ENCODE measurements at regions not wholly inside any gene's neighbourhood (a gene's known extent, or its start where the extent isn't known, plus 50 kb on each side); places are given as distances from the start of the nearest gene placed in this dataset.

- DNase-seq: no peak
Measured at GRCh38 chr14:84519836-84520235, 1010.1 kb upstream of the FLRT2 start.

DNA sequence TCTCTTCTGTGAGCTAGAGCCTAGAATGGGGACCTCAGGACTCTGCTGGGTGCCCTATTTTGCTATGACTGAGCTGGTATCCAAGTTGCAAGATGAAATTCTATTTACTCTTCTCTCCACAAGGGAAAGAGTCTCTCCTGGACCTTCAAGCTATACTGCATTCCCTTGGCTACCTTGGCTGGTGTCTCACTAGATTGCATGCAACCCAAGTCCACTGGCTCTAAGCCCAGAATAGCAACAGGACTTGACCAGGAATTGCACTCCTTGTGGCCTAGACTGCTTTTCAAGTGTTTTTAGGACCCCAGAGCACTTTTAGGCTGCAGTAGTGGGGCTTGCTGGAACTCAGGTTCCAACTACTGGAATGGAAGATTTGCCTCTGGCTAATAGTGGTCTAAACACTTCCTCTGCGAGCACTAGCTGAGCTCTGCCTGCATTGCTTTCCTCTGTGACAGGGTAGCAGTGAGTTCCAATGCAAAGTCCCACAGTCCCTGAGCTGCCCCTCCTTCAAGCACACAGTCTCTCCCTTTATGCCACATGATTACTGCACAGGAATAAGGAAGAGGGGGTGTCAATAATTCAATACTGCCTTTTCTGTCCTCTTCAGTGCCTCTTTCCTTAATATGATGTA is 1009.1 kb upstream of the FLRT2 start:
- no peak for DNase-seq

GRCh38 chr14:84523746-84524145 is 1006.2 kb upstream of the FLRT2 start:
- no peak for DNase-seq

GRCh38 chr14:84527706-84528105 is 1002.2 kb upstream of the FLRT2 start:
- no peak for DNase-seq

DNA sequence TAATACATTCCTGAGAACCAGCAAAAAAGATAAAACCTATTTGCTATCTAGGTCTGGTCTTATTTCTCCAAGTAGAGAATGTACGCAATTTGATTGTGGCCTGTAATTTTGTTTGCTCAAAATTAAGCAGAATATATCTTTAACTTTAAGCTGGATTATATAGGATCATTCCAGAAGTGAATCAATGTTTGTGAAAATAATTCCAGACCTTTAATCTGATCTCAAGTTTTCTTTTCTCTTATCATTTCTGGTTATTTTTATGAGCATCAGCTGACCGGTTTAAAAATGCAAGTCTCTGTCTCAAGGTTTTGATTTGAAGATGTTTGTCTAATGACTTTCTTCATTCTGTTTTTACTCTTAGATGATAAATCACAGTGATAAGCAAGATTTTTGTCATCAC is 997.9 kb upstream of the FLRT2 start:
- no peak for DNase-seq

- no peak for DNase-seq
Measured at GRCh38 chr14:84533181-84533725, 996.7 kb upstream of the FLRT2 start.

DNA sequence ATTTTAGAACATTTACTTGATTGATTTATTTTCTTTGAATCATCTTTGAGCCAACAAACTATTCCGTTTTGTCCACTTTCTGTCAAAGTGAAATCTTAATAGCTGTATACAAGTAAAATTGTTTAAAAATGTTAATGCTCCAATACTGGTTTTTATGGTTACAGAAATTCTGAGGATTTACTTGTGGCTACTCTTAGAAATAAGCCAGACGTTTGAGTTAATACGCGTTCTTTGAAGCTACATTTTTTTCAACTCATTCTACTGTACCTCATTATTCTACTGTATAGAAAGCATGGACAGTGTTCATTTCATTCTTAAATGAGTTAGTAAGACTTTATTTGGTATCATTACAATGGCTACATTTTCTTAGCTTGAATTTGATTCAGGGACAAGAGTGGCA is 996.2 kb upstream of the FLRT2 start:
- DNase-seq: no peak

DNA sequence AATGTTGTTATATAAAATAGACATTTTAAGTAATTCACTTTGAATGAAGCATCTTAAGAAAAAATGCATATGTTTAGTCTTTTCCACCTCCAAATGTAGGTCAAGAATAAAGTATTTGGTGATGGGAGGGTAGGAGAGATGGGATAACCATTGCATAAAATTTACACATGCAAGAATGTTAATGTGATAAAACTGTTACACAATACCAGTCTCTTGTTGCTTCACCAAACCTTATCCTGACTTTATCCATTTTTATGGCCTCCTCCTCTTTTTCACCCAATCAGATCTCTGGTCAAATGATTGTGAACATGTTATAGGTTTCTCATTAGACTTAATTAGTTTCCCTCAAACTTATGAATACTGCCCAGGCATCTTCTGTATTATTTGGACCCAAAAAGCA is 994.5 kb upstream of the FLRT2 start:
- DNase-seq: no peak

DNA sequence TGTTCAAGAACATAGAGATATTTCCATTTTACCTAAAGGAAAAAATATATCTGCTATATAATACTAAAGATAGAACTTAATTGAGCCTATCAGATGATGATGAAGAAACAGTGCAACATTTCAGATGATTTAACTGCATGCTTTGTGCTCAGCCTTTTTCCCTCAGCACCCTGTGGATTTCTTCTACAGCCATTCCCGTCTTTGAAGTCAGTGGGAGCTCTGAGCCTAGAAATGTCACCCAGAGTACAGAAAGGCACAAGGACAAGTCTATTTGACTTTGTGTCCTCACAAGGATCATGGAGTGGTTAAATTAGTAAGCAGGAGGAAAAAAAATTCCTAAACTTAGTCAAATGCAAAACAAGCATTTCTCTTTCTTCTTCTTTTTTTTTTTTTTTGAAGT is 994.0 kb upstream of the FLRT2 start:
- no peak for DNase-seq

GRCh38 chr14:84541018-84541417 is 988.9 kb upstream of the FLRT2 start:
- no peak for DNase-seq

DNA sequence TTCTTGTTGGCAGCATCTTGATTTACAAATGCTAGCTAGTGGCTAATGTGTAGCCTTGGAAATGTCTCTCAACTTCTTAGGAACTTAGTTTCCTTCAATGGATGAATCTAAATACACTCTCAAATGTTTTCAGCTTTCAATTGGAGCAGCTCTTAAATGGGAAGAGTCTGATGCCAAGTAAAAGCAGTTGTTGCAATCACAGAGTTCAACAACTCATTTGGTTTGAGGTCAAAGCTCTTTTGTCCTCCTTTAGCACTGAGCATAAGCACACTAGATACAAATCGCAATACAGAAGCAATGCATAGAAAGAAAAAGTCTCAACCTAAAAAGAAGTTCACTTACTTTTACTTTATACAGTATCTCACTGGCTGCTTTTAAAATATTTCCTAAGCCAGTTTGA is 986.1 kb upstream of the FLRT2 start:
- no peak for DNase-seq

GRCh38 chr14:84544486-84545131 is 985.3 kb upstream of the FLRT2 start:
- no peak for DNase-seq

GRCh38 chr14:84546236-84546635 is 983.7 kb upstream of the FLRT2 start:
- DNase-seq: peak; percentile 58

- no peak for DNase-seq
Measured at GRCh38 chr14:84554136-84554535, 975.8 kb upstream of the FLRT2 start.

DNA sequence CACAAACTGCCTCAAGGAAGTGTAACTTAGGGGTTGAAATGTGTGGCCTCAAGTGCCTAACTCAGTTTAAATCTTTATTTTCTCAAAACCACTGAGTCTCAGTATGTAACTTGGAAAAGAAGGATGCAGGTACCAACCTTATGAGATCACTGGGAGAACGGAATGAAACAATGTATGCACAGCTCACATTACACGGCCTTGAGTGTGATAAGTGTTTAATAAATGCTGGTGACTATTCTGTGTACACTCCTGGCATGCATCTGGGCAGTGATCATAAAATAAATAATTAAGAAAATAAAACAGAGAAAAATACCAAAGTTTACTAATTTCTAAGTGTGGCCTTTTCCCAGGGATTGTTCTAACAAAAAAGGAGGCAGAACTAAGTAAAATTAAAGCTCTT is 974.5 kb upstream of the FLRT2 start:
- DNase-seq: no peak

- no peak for DNase-seq
Measured at GRCh38 chr14:84566109-84566508, 963.8 kb upstream of the FLRT2 start.

GRCh38 chr14:84575681-84576080 is 954.3 kb upstream of the FLRT2 start:
- no peak for DNase-seq

DNA sequence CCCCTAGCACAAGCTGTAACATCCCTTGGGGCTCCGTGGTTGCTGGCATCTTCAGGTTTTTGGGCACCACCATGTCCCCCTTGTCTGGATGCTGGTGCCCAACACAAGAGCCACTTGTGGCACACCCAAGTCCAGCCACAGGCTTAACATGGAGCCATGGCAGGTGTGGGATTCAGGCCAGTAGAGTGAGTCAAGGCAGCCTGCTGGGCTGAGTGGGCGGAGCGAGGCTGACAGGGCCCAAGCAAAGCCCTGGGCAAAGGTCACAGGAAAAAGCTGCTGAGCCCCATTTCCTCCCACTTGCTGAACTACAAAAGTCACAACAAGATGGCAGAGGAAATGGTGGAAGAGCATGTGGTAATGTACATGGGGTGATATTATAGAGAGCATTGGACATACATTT is 950.7 kb upstream of the FLRT2 start:
- no peak for DNase-seq

DNA sequence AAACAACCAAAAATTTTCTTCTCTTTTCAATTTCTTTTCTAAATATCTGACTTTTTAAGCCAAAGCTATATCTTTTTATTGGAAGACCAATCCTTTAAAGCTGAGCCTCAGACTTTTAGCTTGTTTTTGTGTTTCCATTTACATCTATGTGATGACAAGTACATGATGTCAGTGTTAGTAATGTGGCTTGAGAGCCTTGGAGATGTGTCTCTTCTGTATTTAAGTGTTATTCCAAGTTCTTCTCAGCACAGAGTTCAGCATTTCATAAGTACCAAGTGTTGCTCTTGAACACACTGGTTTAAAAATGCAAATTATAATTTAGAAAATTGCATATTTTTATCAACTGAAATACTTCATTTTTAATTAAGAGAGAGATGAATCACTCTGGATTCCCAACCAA is 948.9 kb upstream of the FLRT2 start:
- DNase-seq: no peak

DNA sequence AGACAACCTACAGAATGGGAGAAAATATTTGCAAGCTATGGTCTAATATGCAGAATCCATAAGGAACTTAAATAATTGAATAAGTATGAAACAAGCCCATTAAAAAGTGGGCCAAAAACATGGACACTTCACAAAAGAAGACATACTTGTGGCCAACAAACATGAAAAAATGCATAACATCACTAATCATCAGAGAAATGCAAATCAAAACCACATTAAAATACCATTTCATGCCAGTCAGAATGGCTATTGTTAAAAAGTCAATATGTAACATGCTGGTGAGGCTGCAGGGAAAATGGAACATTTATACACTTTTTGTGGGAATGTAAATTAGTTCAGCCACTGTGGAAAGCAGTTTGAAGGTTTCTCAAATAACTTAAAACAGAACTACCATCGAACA is 945.4 kb upstream of the FLRT2 start:
- DNase-seq: no peak

DNA sequence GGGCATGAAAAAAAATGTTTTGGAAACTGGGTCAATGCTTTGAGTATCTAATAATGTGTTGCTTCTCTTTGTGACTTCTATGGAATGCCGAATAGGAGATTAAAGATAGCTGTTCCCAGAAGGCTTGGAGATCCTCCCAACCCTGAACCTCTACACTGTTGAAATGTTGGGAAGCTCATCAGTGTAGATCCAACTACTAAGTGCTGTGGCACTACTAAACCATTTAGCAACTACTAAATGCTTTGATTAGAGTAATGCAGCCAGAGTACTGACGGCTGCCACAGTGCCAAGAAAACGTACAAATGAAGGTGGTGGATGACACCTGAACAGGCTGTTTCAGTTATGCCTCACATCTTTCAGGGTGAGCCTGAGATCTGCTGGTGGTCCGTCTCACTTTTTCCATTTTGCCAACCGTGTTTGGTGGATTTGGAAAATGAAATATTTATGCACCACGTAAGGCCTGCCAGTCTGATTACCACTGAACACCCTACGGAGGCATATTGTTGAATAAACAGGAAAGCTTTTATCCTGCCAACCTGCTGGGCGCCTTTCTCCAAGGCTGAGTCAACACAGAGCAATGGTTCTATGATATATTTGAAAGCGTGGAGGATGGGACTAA is 938.0 kb upstream of the FLRT2 start:
- no peak for DNase-seq

DNA sequence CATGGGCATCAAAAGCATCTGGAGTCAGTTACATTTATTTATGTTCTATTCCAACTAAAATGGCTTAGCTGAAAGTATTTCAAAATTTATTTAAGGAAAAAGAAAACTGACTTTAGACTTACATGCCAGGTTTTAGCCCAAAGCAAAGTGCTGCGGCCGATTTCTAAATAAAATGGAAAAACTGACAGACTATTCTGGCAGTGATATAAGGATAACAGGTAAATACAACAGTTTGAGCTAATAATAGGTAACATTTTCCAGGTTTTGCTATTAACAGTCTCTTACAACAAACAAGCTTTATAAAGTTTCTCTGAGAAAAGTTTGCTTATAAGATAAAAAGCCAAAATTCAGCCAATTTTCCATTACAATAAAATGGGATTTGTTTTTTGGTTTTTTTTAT is 937.2 kb upstream of the FLRT2 start:
- no peak for DNase-seq

DNA sequence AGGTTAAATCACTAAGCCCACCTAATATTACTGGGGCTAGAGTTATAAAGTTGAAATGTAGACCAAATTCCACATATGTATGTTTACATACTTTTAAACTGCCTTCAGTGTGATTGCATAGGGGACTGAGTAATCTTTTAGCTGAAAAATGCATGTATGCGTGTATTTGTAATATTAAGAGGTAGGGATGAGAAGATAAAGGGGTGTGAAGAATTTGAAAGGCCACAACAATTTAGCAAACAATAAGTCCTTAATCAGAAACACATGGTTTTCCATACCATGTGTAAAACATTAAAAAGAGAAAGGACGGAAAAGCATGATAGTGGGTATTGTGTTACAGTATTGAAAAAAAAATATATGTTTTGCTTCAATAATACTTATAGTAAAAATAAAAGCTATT is 919.9 kb upstream of the FLRT2 start:
- DNase-seq: no peak

GRCh38 chr14:84622357-84622756 is 907.6 kb upstream of the FLRT2 start:
- no peak for DNase-seq

GRCh38 chr14:84643446-84643845 is 886.5 kb upstream of the FLRT2 start:
- no peak for DNase-seq
